Keratinocyte (primary cell): ENCODE measurements at regions not wholly inside any gene's neighbourhood (a gene's known extent, or its start where the extent isn't known, plus 50 kb on each side); places are given as distances from the start of the nearest gene placed in this dataset.

ENCODE experiments used
- DNase-seq: peaks from one replicate; pipeline ENCODE4 v3.0.0-alpha.2; 2011; ENCODE audit warnings: low read depth, missing footprints, low spot score
- FAIRE-seq: peaks from 2 replicates; lab custom pipeline; 2011; peaks lifted over from hg19 to GRCh38; lab: Jason Lieb, UNC
- H2AFZ ChIP-seq: 2 replicates; pipeline ENCODE4 v1.6.0; 2012; ENCODE audit warnings: low read length, control low read depth, inconsistent platforms; ENCODE audit not compliant: control insufficient read depth
- H3K27ac ChIP-seq: 2 replicates; pipeline ENCODE4 v1.5.1; 2011; ENCODE audit warnings: low read length; ENCODE audit not compliant: control insufficient read depth, insufficient read depth
- H3K27me3 ChIP-seq: 3 replicates; pipeline ENCODE4 v1.6.0; 2011; ENCODE audit warnings: low read length; ENCODE audit not compliant: control insufficient read depth, insufficient read depth; ENCODE audit errors: extremely low read depth
- H3K36me3 ChIP-seq, 2 experiments: 2 replicates in 1 of 2; 3 replicates in 1 of 2; pipeline ENCODE4 v1.5.1; 2011; ENCODE audit warnings: low read length in 2 of 2, mild to moderate bottlenecking in 1 of 2; ENCODE audit not compliant: control insufficient read depth in 2 of 2, insufficient read depth in 2 of 2; ENCODE audit errors: extremely low read depth in 1 of 2
- H3K4me1 ChIP-seq: 3 replicates; pipeline ENCODE4 v1.5.1; 2011; ENCODE audit warnings: low read length; ENCODE audit not compliant: control insufficient read depth, insufficient read depth; ENCODE audit errors: extremely low read depth
- H3K4me2 ChIP-seq: 3 replicates; pipeline ENCODE4 v1.6.0; 2011; ENCODE audit warnings: low read depth, low read length; ENCODE audit not compliant: control insufficient read depth, insufficient read depth; ENCODE audit errors: extremely low read depth
- H3K4me3 ChIP-seq, 3 experiments: fragments of 200-600 bp in 1 of 3; sonication (generic) in 1 of 3; 2 replicates in 2 of 3; 3 replicates in 1 of 3; pipeline ENCODE4 v1.5.1; 2011 to 2016; ENCODE audit warnings: low read length in 3 of 3, mild to moderate bottlenecking in 3 of 3, control low read depth in 2 of 3, inconsistent platforms in 1 of 3, low read depth in 1 of 3, mixed read lengths in 1 of 3, mixed run types in 1 of 3, moderate library complexity in 1 of 3; ENCODE audit not compliant: control insufficient read depth in 2 of 3, insufficient read depth in 2 of 3; ENCODE audit errors: extremely low read depth in 1 of 3
- H3K79me2 ChIP-seq: 2 replicates; pipeline ENCODE4 v1.6.0; 2012; ENCODE audit warnings: low read length; ENCODE audit not compliant: control insufficient read depth, insufficient read depth
- H3K9ac ChIP-seq: 3 replicates; pipeline ENCODE4 v1.6.0; 2011; ENCODE audit warnings: low read length; ENCODE audit not compliant: control insufficient read depth, insufficient read depth; ENCODE audit errors: extremely low read depth
- H3K9me1 ChIP-seq: 3 replicates; pipeline ENCODE4 v1.6.0; 2011; ENCODE audit warnings: low read length; ENCODE audit not compliant: control insufficient read depth, insufficient read depth; ENCODE audit errors: extremely low read depth
- H3K9me3 ChIP-seq: 2 replicates; pipeline ENCODE4 v1.5.1; 2012; ENCODE audit warnings: low read depth, low read length; ENCODE audit not compliant: control insufficient read depth
- H4K20me1 ChIP-seq: 3 replicates; pipeline ENCODE4 v1.6.0; 2011; ENCODE audit warnings: low read length; ENCODE audit not compliant: control insufficient read depth, insufficient read depth; ENCODE audit errors: extremely low read depth
- CTCF ChIP-seq, 3 experiments: IDR thresholded peaks in 1 of 3; conservative IDR thresholded peaks in 1 of 3; optimal IDR thresholded peaks in 1 of 3; 2 replicates in 2 of 3; 3 replicates in 1 of 3; pipeline versions ENCODE3 to v1.5.1; 2011; ENCODE audit warnings: low read length in 3 of 3, mild to moderate bottlenecking in 3 of 3, moderate library complexity in 2 of 3, control low read depth in 1 of 3, inconsistent platforms in 1 of 3; ENCODE audit not compliant: insufficient read depth in 2 of 3; ENCODE audit errors: extremely low read depth in 1 of 3
- EZH2 ChIP-seq: IDR thresholded peaks from one replicate; pipeline ENCODE4 v1.6.1; 2012; ENCODE audit warnings: inconsistent platforms, mild to moderate bottlenecking, low read length, moderate library complexity
- dilution Hi-C: fragments of 300-500 bp; cut with MboI; formaldehyde crosslinking; loops from one replicate; pipeline ENCODE4 v1.7.0; 2020; ENCODE audit warnings: low sequenced_read_pairs; ENCODE audit not compliant: extremely low pct_ligation_motif_present

- Histone ChIP-seq H3K27me3 (no peaks in the 10 kb centered on the region), H3K36me3 (no peaks in the 10 kb centered on the region), H3K4me2 (no peak overlapping the region), H3K9me3 (no peaks in the 10 kb centered on the region), H3K9me1 (no peaks in the 10 kb centered on the region), H2AFZ (no peak overlapping the region), H4K20me1 (no peaks in the 10 kb centered on the region), H3K4me1 (no peaks in the 10 kb centered on the region), H3K79me2 (no peaks in the 10 kb centered on the region), H3K27ac (no peak overlapping the region), H3K4me3 (no peak overlapping the region), H3K9ac (no peak overlapping the region)
- FAIRE-seq (no peak), DNase-seq (no peak)
- no peak for TF ChIP-seq EZH2
- dilution Hi-C loops, result no loop called here
These were observed 186.1 kb downstream of the ARL4A start for GRCh38 chr7:12873571-12873970.

- FAIRE-seq, result no peak
- TF ChIP-seq CTCF (optimal IDR thresholded peaks at IDR 0.05 in 1 of 3, IDR thresholded peaks at IDR 0.05 in 1 of 3, conservative IDR thresholded peaks at IDR 0.05 in 1 of 3; ENCODE audit: extremely low read depth in 1 of 3, insufficient read depth in 2 of 3, low read length in 3 of 3) (no peak), EZH2 (no peak)
- Histone ChIP-seq H3K27me3 (no peaks in the 10 kb centered on the region), H3K27ac (no peak overlapping the region), H3K9me1 (no peaks in the 10 kb centered on the region), H3K36me3 (no peaks in the 10 kb centered on the region), H3K4me2 (no peak overlapping the region), H3K4me1 (peaks cover 8% of the 10 kb centered on the region), H3K79me2 (no peaks in the 10 kb centered on the region), H3K4me3 (no peak overlapping the region), H4K20me1 (no peaks in the 10 kb centered on the region), H2AFZ (no peak overlapping the region), H3K9ac (no peak overlapping the region), H3K9me3 (no peaks in the 10 kb centered on the region)
- no peak for DNase-seq
- dilution Hi-C loops, result no loop called here
These were observed 191.7 kb downstream of the ARL4A start for GRCh38 chr7:12879139-12879538.

GRCh38 chr7:12881712-12882111 lies 194.3 kb downstream of the ARL4A start:
- DNase-seq (no peak), FAIRE-seq (no peak)
- no peaks in the 10 kb centered on the region for H3K79me2 ChIP-seq
- H3K4me1 ChIP-seq, result peaks cover 8% of the 10 kb centered on the region
- no peak overlapping the region for H3K4me3 ChIP-seq
- no peaks in the 10 kb centered on the region for H3K9me3 ChIP-seq
- no peaks in the 10 kb centered on the region for H4K20me1 ChIP-seq
- no peaks in the 10 kb centered on the region for H3K27me3 ChIP-seq
- H3K4me2 ChIP-seq, result no peak overlapping the region
- dilution Hi-C loops, result no loop called here
- H3K27ac ChIP-seq, result no peak overlapping the region
- H2AFZ ChIP-seq, result no peak overlapping the region
- H3K9ac ChIP-seq, result no peak overlapping the region
- TF ChIP-seq CTCF (optimal IDR thresholded peaks at IDR 0.05 in 1 of 3, IDR thresholded peaks at IDR 0.05 in 1 of 3, conservative IDR thresholded peaks at IDR 0.05 in 1 of 3; ENCODE audit: extremely low read depth in 1 of 3, insufficient read depth in 2 of 3, low read length in 3 of 3) (no peak), EZH2 (no peak)
- H3K9me1 ChIP-seq, result no peaks in the 10 kb centered on the region
- no peaks in the 10 kb centered on the region for H3K36me3 ChIP-seq
